ENCODE measurements at regions not wholly inside any gene's neighbourhood (a gene's known extent, or its start where the extent isn't known, plus 50 kb on each side); places are given as distances from the start of the nearest gene placed in this dataset.

DNA sequence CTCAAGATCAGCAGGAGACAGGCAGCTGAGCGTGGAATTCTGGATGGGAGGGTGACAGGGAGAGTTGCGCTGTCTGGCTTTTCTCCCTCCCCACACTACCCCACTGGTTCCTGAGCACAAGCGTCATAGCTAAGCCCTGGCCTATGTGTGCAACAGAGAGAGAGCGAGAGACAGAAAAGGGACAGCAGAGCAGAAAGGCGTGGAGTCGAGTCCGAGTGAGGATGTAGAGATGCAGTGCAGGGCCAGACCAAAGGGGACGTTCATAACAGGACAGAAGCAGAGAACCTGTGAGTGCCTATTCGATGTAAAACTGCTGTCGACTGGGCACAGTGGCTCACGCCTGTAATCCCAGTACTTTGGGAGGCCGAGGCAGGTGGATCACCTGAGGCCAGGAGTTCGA, 94.0 kb upstream of the TMEM45B start:
- no peak overlapping the region for H3K4me3 ChIP-seq (ENCODE audit: low read depth, low read length)
- no peak for DNase-seq (ENCODE audit: low read depth)
- TF ChIP-seq, protein P1, sequence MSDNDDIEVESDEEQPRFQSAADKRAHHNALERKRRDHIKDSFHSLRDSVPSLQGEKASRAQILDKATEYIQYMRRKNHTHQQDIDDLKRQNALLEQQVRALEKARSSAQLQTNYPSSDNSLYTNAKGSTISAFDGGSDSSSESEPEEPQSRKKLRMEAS (IDR thresholded peaks at IDR 0.05; ENCODE audit: low read depth, low read length), result no peak
- TF ChIP-seq MYC (IDR thresholded peaks at IDR 0.05; ENCODE audit: low read depth, low read length) (no peak), POLR2A (IDR thresholded peaks at IDR 0.05; ENCODE audit: extremely low read depth, insufficient read length) (no peak)
- TF ChIP-seq, protein P2, sequence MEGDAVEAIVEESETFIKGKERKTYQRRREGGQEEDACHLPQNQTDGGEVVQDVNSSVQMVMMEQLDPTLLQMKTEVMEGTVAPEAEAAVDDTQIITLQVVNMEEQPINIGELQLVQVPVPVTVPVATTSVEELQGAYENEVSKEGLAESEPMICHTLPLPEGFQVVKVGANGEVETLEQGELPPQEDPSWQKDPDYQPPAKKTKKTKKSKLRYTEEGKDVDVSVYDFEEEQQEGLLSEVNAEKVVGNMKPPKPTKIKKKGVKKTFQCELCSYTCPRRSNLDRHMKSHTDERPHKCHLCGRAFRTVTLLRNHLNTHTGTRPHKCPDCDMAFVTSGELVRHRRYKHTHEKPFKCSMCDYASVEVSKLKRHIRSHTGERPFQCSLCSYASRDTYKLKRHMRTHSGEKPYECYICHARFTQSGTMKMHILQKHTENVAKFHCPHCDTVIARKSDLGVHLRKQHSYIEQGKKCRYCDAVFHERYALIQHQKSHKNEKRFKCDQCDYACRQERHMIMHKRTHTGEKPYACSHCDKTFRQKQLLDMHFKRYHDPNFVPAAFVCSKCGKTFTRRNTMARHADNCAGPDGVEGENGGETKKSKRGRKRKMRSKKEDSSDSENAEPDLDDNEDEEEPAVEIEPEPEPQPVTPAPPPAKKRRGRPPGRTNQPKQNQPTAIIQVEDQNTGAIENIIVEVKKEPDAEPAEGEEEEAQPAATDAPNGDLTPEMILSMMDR (IDR thresholded peaks at IDR 0.05; ENCODE audit: low read depth, low read length), result no peak

DNA sequence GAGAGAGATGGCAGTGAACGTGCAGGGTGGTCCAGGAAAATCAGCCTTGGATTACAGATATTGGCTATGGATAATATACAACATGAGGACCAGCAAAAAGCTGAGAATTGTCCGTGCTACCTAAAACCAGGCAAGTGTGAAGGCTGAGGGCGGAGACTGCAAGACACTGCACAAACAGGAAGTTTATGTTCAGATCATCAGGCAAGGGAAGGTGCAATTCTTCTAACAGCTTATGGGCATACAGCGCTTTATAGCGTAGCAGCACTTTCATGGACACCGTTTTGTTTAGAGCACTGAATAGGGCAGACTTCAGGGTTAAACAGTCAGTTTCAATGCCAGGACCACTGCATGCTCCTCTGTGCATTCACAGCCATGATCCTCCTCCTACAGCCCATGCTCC, 93.1 kb upstream of the TMEM45B start:
- no peak for TF ChIP-seq MYC (IDR thresholded peaks at IDR 0.05; ENCODE audit: low read depth, low read length)
- TF ChIP-seq, protein P2 (IDR thresholded peaks at IDR 0.05; ENCODE audit: low read depth, low read length), result no peak
- TF ChIP-seq, protein P1 (IDR thresholded peaks at IDR 0.05; ENCODE audit: low read depth, low read length), result no peak
- no peak for TF ChIP-seq POLR2A (IDR thresholded peaks at IDR 0.05; ENCODE audit: extremely low read depth, insufficient read length)
- DNase-seq (ENCODE audit: low read depth), result no peak
- no peak overlapping the region for H3K4me3 ChIP-seq (ENCODE audit: low read depth, low read length)

DNA sequence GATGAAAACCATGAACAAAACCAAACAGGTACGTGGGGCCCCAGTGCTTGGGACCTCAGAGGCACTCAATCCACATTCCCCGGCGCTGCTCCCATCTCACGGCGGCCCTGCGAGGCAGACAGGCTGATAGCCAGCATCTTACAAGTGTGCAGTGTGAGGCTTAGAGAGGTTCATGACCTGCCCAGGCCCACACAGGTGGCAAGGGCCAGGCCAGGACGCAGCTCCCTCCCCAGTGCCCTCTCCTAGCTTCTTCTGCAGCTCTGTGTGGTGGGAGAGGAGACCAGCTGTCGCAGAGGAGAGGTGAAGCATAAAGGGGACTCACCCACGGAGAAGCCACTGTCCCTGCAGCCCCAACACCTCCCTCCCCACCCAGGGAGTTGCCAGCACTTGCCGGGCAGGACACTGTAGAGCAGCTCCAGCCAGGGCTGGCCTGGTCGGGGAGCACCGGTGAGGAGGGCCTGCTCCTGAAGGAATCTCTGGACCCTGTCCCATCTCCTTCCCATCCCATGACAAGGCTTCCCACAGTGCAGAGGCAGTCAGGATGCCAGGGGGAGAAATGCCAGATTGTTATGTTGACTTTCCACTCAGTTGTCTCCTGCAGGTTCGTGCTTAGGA, 92.4 kb upstream of the TMEM45B start:
- DNase-seq (ENCODE audit: low read depth), result no peak
- H3K4me3 ChIP-seq (ENCODE audit: low read depth, low read length), result no peak overlapping the region
- no peak for TF ChIP-seq POLR2A (IDR thresholded peaks at IDR 0.05; ENCODE audit: extremely low read depth, insufficient read length)
- TF ChIP-seq, protein P2 (IDR thresholded peaks at IDR 0.05; ENCODE audit: low read depth, low read length), result no peak
- TF ChIP-seq MYC (IDR thresholded peaks at IDR 0.05; ENCODE audit: low read depth, low read length), result no peak
- TF ChIP-seq, protein P1 (IDR thresholded peaks at IDR 0.05; ENCODE audit: low read depth, low read length), result no peak

DNA sequence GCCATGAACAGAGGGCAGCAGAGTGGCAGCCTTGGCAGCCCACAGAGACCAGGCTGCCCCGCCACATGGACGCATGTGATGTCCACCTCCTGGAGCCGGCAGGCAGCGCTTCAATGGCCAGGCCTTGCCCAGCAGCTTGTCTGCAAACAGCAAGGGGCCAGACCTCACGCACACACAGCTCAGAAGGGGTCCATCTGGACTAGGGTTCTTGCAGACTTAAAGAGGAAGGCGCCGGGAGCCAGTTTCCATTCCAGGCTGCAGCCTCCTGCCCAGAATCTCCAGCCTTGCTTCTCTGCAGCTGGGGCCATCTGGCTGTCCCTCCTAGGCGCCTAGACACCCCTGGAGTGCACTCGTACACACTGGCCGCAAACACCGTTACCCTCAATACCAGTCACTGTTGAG, 91.9 kb upstream of the TMEM45B start:
- DNase-seq (ENCODE audit: low read depth), result no peak
- no peak overlapping the region for H3K4me3 ChIP-seq (ENCODE audit: low read depth, low read length)
- TF ChIP-seq, protein P1 (IDR thresholded peaks at IDR 0.05; ENCODE audit: low read depth, low read length), result no peak
- TF ChIP-seq MYC (IDR thresholded peaks at IDR 0.05; ENCODE audit: low read depth, low read length) (no peak), POLR2A (IDR thresholded peaks at IDR 0.05; ENCODE audit: extremely low read depth, insufficient read length) (no peak)
- TF ChIP-seq, protein P2 (IDR thresholded peaks at IDR 0.05; ENCODE audit: low read depth, low read length), result no peak

DNA sequence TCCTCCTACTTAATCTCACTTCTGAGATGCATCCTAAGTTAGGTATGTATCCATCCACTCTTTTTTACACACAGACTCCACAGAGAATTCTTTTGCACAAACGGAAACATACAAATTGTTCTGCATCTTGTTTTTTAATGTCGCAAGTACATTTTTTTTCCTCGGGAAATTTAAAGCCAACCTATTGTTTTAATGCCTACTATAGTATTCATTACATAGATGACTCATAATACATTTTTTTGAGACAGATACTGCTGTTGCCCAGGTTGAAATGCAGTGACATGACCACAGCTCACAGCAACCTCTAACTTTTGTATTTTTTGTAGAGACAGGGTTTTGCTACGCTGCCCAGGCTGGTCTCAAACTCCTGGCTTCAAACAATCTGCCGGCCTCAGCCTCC, 90.8 kb upstream of the TMEM45B start:
- DNase-seq (ENCODE audit: low read depth), result no peak
- H3K4me3 ChIP-seq (ENCODE audit: low read depth, low read length), result no peak overlapping the region
- TF ChIP-seq, protein P1 (IDR thresholded peaks at IDR 0.05; ENCODE audit: low read depth, low read length), result no peak
- no peak for TF ChIP-seq MYC (IDR thresholded peaks at IDR 0.05; ENCODE audit: low read depth, low read length)
- TF ChIP-seq, protein P2 (IDR thresholded peaks at IDR 0.05; ENCODE audit: low read depth, low read length), result no peak
- TF ChIP-seq POLR2A (IDR thresholded peaks at IDR 0.05; ENCODE audit: extremely low read depth, insufficient read length), result no peak

Measured in NB4 (cell line).